OCI-LY1 (cell line): ENCODE measurements at regions not wholly inside any gene's neighbourhood (a gene's known extent, or its start where the extent isn't known, plus 50 kb on each side); places are given as distances from the start of the nearest gene placed in this dataset.

Experiments used
- H2AFZ ChIP-seq: fragments of 200-600 bp; sonication (generic), shearing (Covaris generic); 2 replicates; pipeline ENCODE4 v1.6.0; 2014; ENCODE audit warnings: antibody characterized with exemption, mild to moderate bottlenecking, low read length
- H3F3A ChIP-seq: fragments of 200-600 bp; sonication (generic), shearing (Covaris generic); 2 replicates; pipeline ENCODE4 v1.6.0; 2014; ENCODE audit warnings: mild to moderate bottlenecking, antibody characterized with exemption, low read length, moderate library complexity; ENCODE audit not compliant: insufficient read depth
- H3K27ac ChIP-seq: fragments of 200-600 bp; sonication (generic); 2 replicates; pipeline ENCODE4 v1.5.1; 2014; ENCODE audit warnings: low read length, mixed run types, mild to moderate bottlenecking, low read depth; ENCODE audit not compliant: poor library complexity, severe bottlenecking
- H3K27me3 ChIP-seq: fragments of 200-600 bp; sonication (generic); 2 replicates; pipeline ENCODE4 v1.6.0; 2014; ENCODE audit warnings: antibody characterized with exemption, mild to moderate bottlenecking, low read length, moderate library complexity; ENCODE audit not compliant: insufficient read depth
- H3K36me3 ChIP-seq: fragments of 200-600 bp; sonication (generic); 2 replicates; pipeline ENCODE4 v1.6.1; 2014; ENCODE audit warnings: mild to moderate bottlenecking, antibody characterized with exemption, low read length, moderate library complexity, mixed read lengths; ENCODE audit not compliant: insufficient read depth
- H3K4me1 ChIP-seq: fragments of 200-600 bp; sonication (generic); 2 replicates; pipeline ENCODE4 v1.5.1; 2014; ENCODE audit warnings: mild to moderate bottlenecking, low read length, moderate library complexity; ENCODE audit not compliant: insufficient read depth, severe bottlenecking
- H3K4me2 ChIP-seq: fragments of 200-600 bp; sonication (generic), shearing (Covaris generic); 2 replicates; pipeline ENCODE4 v1.6.1; 2014; ENCODE audit warnings: low read length
- H3K4me3 ChIP-seq: fragments of 200-600 bp; sonication (generic); 2 replicates; pipeline ENCODE4 v1.5.1; 2014; ENCODE audit warnings: low read length, low read depth, mild to moderate bottlenecking, mixed read lengths; ENCODE audit not compliant: poor library complexity, severe bottlenecking
- H3K79me2 ChIP-seq: fragments of 200-600 bp; shearing (Covaris generic); 2 replicates; pipeline ENCODE4 v1.6.1; 2016; ENCODE audit warnings: mixed run types, low read length, mixed read lengths; ENCODE audit not compliant: insufficient read depth
- H3K9ac ChIP-seq: fragments of 200-600 bp; sonication (generic), shearing (Covaris generic); 2 replicates; pipeline ENCODE4 v1.6.1; 2014; ENCODE audit warnings: mild to moderate bottlenecking, low read length, mixed read lengths
- H3K9me2 ChIP-seq: fragments of 200-600 bp; sonication (generic), shearing (Covaris generic); 2 replicates; pipeline ENCODE4 v1.6.1; 2014; ENCODE audit warnings: low read depth, mild to moderate bottlenecking, low read length, mixed read lengths
- H3K9me3 ChIP-seq: fragments of 200-600 bp; shearing (Covaris generic); 2 replicates; pipeline ENCODE4 v1.6.1; 2014; ENCODE audit warnings: low read length, mixed read lengths
- H4K20me1 ChIP-seq: fragments of 200-600 bp; sonication (generic), shearing (Covaris generic); 2 replicates; pipeline ENCODE4 v1.6.0; 2016; ENCODE audit warnings: mild to moderate bottlenecking, low read length; ENCODE audit not compliant: insufficient read depth
- EZH2 ChIP-seq: fragments of 200-600 bp; sonication (generic), shearing (Covaris generic); IDR thresholded peaks from 2 replicates; pipeline ENCODE4 v1.8.0; 2017; ENCODE audit warnings: borderline replicate concordance, mixed run types, mild to moderate bottlenecking, antibody characterized with exemption, low read length, moderate library complexity, mixed read lengths
- TF ChIP-seq, protein P1 (sequence below): fragments of 200-600 bp; sonication (generic), shearing (Covaris generic); IDR thresholded peaks from 2 replicates; pipeline ENCODE4 v1.5.1; 2017; ENCODE audit warnings: mild to moderate bottlenecking, antibody characterized with exemption, low read length, moderate library complexity, mixed read lengths

DNA sequence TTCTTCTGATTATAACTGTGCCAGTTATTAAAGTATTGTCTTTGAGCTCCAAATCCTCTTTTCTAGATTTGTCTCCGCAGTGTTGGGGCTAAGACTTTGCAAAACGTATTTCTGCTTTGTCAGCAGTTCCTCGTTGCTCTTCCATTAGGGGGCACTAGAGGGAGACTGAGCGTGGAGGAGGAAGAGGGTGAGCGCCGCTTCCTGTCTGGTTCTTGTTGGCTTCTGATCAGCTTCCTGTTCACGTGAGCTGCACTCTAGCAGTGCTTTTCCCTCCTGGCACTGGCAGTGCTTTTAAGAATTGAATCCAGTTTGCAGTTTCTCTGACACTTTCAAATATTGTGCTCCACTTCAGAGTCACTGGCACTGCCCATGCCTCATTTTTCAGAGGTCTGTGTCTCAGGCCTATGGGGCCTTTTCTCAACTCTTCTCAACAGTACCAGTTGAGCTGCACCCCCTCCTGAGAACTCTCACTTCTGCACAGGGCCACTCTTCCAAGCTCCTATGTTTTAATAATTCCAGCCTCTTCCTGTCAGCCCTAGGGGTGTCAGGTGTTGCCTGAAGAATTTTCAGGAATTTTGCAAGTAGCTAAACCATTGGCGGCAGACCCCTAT is 54.4 kb upstream of the LCORL start:
- Histone ChIP-seq H3K4me1 (no peaks in the 10 kb centered on the region), H3K79me2 (no peaks in the 10 kb centered on the region), H3K9me3 (no peaks in the 10 kb centered on the region), H3K9ac (no peak overlapping the region), H3K4me2 (no peak overlapping the region), H4K20me1 (no peaks in the 10 kb centered on the region), H3K27me3 (no peaks in the 10 kb centered on the region), H3K27ac (no peak overlapping the region), H3K9me2 (no peaks in the 10 kb centered on the region), H2AFZ (no peak overlapping the region), H3K4me3 (no peak overlapping the region), H3F3A (no peaks in the 10 kb centered on the region), H3K36me3 (no peaks in the 10 kb centered on the region)
- TF ChIP-seq EZH2: no peak
- TF ChIP-seq, protein P1, sequence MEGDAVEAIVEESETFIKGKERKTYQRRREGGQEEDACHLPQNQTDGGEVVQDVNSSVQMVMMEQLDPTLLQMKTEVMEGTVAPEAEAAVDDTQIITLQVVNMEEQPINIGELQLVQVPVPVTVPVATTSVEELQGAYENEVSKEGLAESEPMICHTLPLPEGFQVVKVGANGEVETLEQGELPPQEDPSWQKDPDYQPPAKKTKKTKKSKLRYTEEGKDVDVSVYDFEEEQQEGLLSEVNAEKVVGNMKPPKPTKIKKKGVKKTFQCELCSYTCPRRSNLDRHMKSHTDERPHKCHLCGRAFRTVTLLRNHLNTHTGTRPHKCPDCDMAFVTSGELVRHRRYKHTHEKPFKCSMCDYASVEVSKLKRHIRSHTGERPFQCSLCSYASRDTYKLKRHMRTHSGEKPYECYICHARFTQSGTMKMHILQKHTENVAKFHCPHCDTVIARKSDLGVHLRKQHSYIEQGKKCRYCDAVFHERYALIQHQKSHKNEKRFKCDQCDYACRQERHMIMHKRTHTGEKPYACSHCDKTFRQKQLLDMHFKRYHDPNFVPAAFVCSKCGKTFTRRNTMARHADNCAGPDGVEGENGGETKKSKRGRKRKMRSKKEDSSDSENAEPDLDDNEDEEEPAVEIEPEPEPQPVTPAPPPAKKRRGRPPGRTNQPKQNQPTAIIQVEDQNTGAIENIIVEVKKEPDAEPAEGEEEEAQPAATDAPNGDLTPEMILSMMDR: peak; percentile 45

GRCh38 chr4:18071894-18072293 is 50.3 kb upstream of the LCORL start:
- no peaks in the 10 kb centered on the region for H3K79me2 ChIP-seq
- no peak overlapping the region for H2AFZ ChIP-seq
- H3K27ac ChIP-seq: no peak overlapping the region
- no peaks in the 10 kb centered on the region for H3F3A ChIP-seq
- no peak overlapping the region for H3K9ac ChIP-seq
- TF ChIP-seq EZH2: no peak
- TF ChIP-seq, protein P1: no peak
- no peaks in the 10 kb centered on the region for H3K9me2 ChIP-seq
- no peaks in the 10 kb centered on the region for H3K27me3 ChIP-seq
- no peaks in the 10 kb centered on the region for H3K36me3 ChIP-seq
- no peaks in the 10 kb centered on the region for H3K9me3 ChIP-seq
- no peak overlapping the region for H3K4me2 ChIP-seq
- H3K4me1 ChIP-seq: no peaks in the 10 kb centered on the region
- no peaks in the 10 kb centered on the region for H4K20me1 ChIP-seq
- H3K4me3 ChIP-seq: no peak overlapping the region
